LNCaP clone FGC (cell line): ENCODE measurements at regions not wholly inside any gene's neighbourhood (a gene's known extent, or its start where the extent isn't known, plus 50 kb on each side); places are given as distances from the start of the nearest gene placed in this dataset.

ENCODE experiments used
- DNase-seq: peaks from one replicate; pipeline ENCODE4 v3.0.0-alpha.2; 2011; ENCODE audit warnings: low read depth
- H3K4me3 ChIP-seq: 2 replicates; pipeline ENCODE4 v1.5.1; 2011; ENCODE audit warnings: mild to moderate bottlenecking, low read depth, low read length, control low read depth
- TF ChIP-seq, protein P1 (sequence below): IDR thresholded peaks from 2 replicates; pipeline ENCODE4 v1.5.1; 2012; ENCODE audit warnings: mild to moderate bottlenecking; ENCODE audit not compliant: control insufficient read depth, insufficient read depth; ENCODE audit errors: extremely low read depth

DNA sequence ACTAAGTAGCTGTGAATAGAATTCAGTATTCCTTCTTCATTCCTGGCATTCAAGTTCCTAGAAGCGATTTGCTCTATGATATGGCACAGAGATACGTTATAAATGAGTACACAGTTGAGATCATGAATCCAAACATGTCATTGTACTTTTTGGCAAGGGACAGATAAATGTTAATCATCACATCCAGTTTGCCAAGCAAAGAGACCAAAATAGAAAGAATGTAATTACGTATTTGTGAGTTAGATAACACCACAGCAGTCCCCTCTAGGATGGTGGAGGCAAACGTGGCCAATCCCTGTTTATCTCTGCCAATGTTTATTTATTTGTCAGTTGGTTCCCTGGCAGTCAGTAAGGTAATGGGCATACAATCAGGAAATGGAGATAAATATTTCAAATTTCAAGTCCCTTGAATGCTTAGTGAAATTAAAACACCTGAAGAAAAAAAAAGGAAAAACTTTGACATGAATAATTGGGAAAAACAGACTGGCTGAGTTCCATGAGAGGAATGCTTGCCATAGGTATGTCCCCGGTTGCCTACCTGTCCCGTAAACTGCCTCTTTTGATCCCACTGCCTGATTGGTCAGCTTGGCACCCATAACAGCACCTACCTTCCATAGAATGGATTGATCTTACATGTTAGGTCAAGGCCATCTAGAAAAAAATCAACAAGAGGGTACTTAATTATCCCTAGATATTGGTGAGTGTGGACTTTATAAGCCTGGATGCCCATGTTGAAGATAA, 451.1 kb upstream of the NETO1 start:
- TF ChIP-seq, protein P1, sequence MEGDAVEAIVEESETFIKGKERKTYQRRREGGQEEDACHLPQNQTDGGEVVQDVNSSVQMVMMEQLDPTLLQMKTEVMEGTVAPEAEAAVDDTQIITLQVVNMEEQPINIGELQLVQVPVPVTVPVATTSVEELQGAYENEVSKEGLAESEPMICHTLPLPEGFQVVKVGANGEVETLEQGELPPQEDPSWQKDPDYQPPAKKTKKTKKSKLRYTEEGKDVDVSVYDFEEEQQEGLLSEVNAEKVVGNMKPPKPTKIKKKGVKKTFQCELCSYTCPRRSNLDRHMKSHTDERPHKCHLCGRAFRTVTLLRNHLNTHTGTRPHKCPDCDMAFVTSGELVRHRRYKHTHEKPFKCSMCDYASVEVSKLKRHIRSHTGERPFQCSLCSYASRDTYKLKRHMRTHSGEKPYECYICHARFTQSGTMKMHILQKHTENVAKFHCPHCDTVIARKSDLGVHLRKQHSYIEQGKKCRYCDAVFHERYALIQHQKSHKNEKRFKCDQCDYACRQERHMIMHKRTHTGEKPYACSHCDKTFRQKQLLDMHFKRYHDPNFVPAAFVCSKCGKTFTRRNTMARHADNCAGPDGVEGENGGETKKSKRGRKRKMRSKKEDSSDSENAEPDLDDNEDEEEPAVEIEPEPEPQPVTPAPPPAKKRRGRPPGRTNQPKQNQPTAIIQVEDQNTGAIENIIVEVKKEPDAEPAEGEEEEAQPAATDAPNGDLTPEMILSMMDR, result no peak

DNA sequence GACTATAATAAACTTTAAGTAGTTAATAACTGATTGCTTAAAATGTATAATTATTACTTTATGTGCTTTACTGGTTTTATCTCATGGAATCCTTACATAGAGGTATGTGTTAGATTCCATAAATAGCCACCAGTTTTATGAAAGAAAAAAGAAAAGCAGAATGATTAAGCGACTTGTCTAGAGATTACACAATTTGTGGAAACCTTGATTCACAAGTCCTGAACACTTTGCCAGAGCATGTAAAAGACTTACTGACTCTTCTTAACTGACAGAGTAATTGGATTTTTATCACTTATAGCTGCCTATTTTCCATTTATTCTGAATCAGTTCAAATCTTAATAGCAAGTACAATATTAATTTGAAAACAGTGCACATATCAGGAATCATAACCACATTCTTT, 448.7 kb upstream of the NETO1 start:
- TF ChIP-seq, protein P1, result no peak
- no peak overlapping the region for H3K4me3 ChIP-seq
- no peak for DNase-seq

More for the DNA sequence above, 451.1 kb upstream of the NETO1 start:
- H3K4me3 ChIP-seq, result no peak overlapping the region
- peak; percentile 99 for DNase-seq

DNA sequence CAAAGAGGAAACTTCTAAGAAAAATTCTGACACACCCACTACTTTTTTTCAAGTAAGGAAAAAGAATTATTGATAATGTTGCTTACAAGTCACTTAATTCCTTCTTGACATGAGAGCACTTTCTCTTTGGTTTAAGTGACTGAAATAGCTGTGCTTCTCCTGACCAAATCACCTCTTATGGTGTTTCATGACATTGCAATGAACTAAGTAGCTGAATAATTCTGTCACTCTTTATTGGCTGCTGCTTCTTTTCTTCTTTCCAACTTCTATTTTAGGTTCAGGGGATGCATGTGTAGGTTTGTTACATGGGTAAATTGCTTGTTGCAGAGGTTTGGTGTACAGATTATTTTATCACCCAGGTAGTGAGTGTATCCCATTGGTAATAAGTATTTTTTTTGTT, 447.6 kb upstream of the NETO1 start:
- TF ChIP-seq, protein P1, result no peak
- no peak overlapping the region for H3K4me3 ChIP-seq
- no peak for DNase-seq

DNA sequence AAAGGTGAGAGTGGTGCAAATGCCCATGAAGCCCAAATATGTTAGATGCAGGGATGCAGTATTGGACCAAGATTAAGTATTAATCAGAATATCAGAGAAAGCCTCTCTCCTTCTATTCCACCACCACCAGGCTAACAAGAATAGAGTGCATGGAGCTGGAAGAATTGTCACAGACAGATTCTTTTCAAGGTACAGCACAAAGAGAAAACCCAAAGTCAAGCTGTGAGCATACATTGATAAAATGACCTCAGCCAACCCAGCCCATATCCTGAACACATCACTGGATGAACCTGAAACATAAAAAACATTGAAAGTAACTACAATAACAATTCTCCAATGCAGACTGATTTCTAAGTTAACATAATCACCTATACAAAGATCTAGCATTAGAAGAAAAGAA, 445.7 kb upstream of the NETO1 start:
- no peak for DNase-seq
- no peak overlapping the region for H3K4me3 ChIP-seq
- TF ChIP-seq, protein P1, result no peak

DNA sequence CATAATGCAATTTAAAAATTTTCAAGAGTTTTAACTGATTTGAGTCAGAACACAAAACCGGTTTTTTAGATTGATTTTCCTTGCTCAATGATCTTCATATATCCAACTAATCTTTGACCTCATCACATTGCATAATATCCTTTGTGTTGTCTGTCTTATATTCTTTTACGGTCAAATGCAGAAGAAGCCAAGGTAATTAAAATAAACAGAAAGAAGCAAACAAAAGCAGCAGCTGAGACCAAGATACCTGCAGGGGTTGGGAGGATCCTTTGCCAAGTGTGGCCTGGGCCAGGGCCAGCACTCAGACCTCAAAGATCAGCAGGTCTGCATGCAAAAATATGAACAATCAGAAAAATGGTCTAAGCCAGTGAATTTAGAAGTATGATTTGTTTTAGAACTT, 428.9 kb upstream of the NETO1 start:
- no peak overlapping the region for H3K4me3 ChIP-seq
- TF ChIP-seq, protein P1, result no peak

DNA sequence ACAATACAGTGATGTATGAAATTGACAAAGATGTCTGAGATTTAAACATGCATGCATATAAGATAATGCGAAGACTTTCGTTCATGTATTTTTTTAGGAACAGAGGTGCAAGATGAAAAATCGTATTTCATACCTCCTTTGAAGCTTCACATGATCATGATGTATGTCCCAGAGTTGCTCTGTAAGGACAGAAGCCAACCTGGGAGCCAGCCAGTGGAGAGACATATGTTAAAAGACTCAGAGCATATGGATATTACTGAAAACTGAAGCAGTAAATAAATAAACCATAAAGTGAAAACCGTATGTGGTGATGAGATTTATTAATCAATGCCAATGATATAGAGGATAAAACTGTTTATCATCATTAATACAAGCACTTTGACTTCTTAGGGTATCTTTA, 424.4 kb upstream of the NETO1 start:
- no peak for DNase-seq
- H3K4me3 ChIP-seq, result no peak overlapping the region
- TF ChIP-seq, protein P1, result no peak

More for the DNA sequence above, 428.9 kb upstream of the NETO1 start:
- DNase-seq, result peak; percentile 93

DNA sequence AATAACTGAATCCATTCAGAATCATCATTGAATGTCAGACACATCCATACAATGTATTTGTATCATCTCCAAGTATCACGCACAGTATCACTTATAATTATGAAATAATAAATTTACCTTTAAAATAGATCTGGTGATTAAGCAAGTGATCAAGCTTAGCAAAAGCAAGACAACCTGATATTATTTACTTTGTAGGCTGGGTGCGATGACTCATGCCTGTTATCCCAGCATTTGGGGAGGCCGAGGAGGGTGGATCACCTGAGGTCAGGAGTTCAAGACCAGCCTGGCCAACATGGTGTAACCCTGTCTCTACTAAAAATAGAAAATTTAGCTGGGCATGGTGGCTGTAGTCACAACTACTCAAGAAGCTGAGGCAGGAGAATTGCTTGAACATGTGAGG, 421.0 kb upstream of the NETO1 start:
- DNase-seq, result no peak
- TF ChIP-seq, protein P1, result no peak
- no peak overlapping the region for H3K4me3 ChIP-seq
